ENCODE measurements at regions not wholly inside any gene's neighbourhood (a gene's known extent, or its start where the extent isn't known, plus 50 kb on each side); places are given as distances from the start of the nearest gene placed in this dataset.
"Not testable (repeated sequence)": the region's sequence is repeated elsewhere in the genome, so short reads cannot be mapped to it uniquely, and the experiment has no call there.

GRCh38 chr2:172285760-172286159, 141.6 kb upstream of the ITGA6 start:
- DNase-seq (ENCODE audit: low spot score) = no peak
- FAIRE-seq = no peak

GRCh38 chr2:172287190-172287589, 140.2 kb upstream of the ITGA6 start:
- DNase-seq (ENCODE audit: low spot score) (no peak), FAIRE-seq (no peak)

GRCh38 chr2:172287605-172288315, 139.6 kb upstream of the ITGA6 start:
- no peak for DNase-seq (ENCODE audit: low spot score)
- FAIRE-seq = no peak

GRCh38 chr2:172288603-172289002, 138.8 kb upstream of the ITGA6 start:
- DNase-seq (ENCODE audit: low spot score) (peak; percentile 67), FAIRE-seq (no peak)

GRCh38 chr2:172293952-172294351, 133.4 kb upstream of the ITGA6 start:
- FAIRE-seq = no peak
- DNase-seq (ENCODE audit: low spot score) = no peak

- FAIRE-seq (no peak), DNase-seq (ENCODE audit: low spot score) (no peak)
Observed at GRCh38 chr2:172294983-172295382, 132.4 kb upstream of the ITGA6 start.

- DNase-seq (ENCODE audit: low spot score) = no peak
- FAIRE-seq = no peak
Observed at GRCh38 chr2:172295677-172296076, 131.7 kb upstream of the ITGA6 start.

- FAIRE-seq (no peak), DNase-seq (ENCODE audit: low spot score) (no peak)
Observed at GRCh38 chr2:172296267-172297046, 130.9 kb upstream of the ITGA6 start.

GRCh38 chr2:172297531-172297930, 129.9 kb upstream of the ITGA6 start:
- no peak for DNase-seq (ENCODE audit: low spot score)
- no peak for FAIRE-seq

- DNase-seq (ENCODE audit: low spot score) = no peak
- no peak for FAIRE-seq
Observed at GRCh38 chr2:172297950-172298349, 129.4 kb upstream of the ITGA6 start.

GRCh38 chr2:172299741-172300140, 127.6 kb upstream of the ITGA6 start:
- FAIRE-seq (no peak), DNase-seq (ENCODE audit: low spot score) (no peak)

GRCh38 chr2:172300851-172301250, 126.5 kb upstream of the ITGA6 start:
- DNase-seq (ENCODE audit: low spot score) (no peak), FAIRE-seq (no peak)

GRCh38 chr2:172305066-172305465, 122.3 kb upstream of the ITGA6 start:
- DNase-seq (ENCODE audit: low spot score) (no peak), FAIRE-seq (no peak)

- DNase-seq (ENCODE audit: low spot score) (peak; percentile 51), FAIRE-seq (no peak)
Observed at GRCh38 chr2:172307800-172308199, 119.6 kb upstream of the ITGA6 start.

- FAIRE-seq (no peak), DNase-seq (ENCODE audit: low spot score) (no peak)
Observed at GRCh38 chr2:172308253-172308935, 119.0 kb upstream of the ITGA6 start.

GRCh38 chr2:172311921-172312345, 115.5 kb upstream of the ITGA6 start:
- FAIRE-seq (no peak), DNase-seq (ENCODE audit: low spot score) (no peak)

GRCh38 chr2:172313715-172314341, 113.6 kb upstream of the ITGA6 start:
- DNase-seq (ENCODE audit: low spot score) (no peak), FAIRE-seq (no peak)

GRCh38 chr2:172315070-172315469, 112.3 kb upstream of the ITGA6 start:
- not testable (repeated sequence) for DNase-seq (ENCODE audit: low spot score); FAIRE-seq

- no peak for FAIRE-seq
- no peak for DNase-seq (ENCODE audit: low spot score)
Observed at GRCh38 chr2:172322049-172322448, 105.3 kb upstream of the ITGA6 start.

- DNase-seq (ENCODE audit: low spot score) (peak; percentile 15), FAIRE-seq (no peak)
Observed at GRCh38 chr2:172323256-172323655, 104.1 kb upstream of the ITGA6 start.

GRCh38 chr2:172323861-172324597, 103.4 kb upstream of the ITGA6 start:
- no peak for FAIRE-seq
- DNase-seq (ENCODE audit: low spot score) = no peak
